ENCODE measurements at regions not wholly inside any gene's neighbourhood (a gene's known extent, or its start where the extent isn't known, plus 50 kb on each side); places are given as distances from the start of the nearest gene placed in this dataset.

DNA sequence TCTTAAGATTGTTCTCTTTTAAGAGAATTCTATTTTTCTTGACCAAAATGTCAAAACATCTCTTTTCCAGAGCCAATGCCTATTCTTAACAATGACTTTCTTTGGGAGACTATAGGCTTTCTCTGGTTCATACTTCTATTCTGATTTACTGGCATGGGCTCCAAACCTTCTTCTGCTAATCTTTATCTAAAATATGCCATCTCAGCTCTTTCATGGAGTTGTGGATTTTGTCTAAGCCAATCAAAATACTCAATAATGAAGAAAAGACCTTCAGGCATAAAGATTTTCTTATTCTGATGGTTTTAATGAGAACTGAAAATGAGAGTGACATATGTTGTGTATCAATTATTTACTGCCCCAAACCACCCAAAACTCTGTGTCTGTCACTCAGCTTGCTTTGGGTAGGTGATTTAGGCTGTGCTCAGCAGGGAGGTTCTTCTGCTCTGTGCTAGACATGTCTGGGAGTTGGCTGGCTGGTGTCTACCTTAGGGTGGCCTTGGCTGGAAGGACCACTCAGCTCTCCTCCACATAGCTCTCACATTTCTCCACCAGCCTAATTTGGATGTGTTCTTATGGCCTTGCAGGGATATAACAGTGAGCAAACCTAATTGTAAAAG, 270.8 kb downstream of the PRDM2 start:
- Histone ChIP-seq H3K27me3 (ENCODE audit: control insufficient read depth in 2 of 2, insufficient read depth in 2 of 2, low read length in 2 of 2) (no peaks in the 10 kb centered on the region), H3K4me3 (replicated peaks in 1 of 3; ENCODE audit: insufficient read depth in 1 of 3, low read depth in 1 of 3, low read length in 3 of 3) (no peak overlapping the region), H3K36me3 (ENCODE audit: control insufficient read depth in 2 of 2, extremely low read depth in 1 of 2, insufficient read depth in 2 of 2, low read length in 2 of 2) (no peaks in the 10 kb centered on the region), H3K4me2 (ENCODE audit: insufficient read depth, low read length) (no peak overlapping the region), H3K9ac (replicated peaks; ENCODE audit: extremely low read depth, insufficient read depth, low read length) (no peak overlapping the region), H4K20me1 (replicated peaks; ENCODE audit: control insufficient read depth, extremely low read depth, insufficient read depth, low read length) (no peaks in the 10 kb centered on the region), H3K27ac (ENCODE audit: insufficient read depth, low read depth, low read length) (no peak overlapping the region), H3K4me1 (ENCODE audit: control insufficient read depth, extremely low read depth, insufficient read depth, low read length) (no peaks in the 10 kb centered on the region), H2AFZ (ENCODE audit: low read depth, low read length) (no peak overlapping the region), H3K79me2 (ENCODE audit: control insufficient read depth, insufficient read depth, low read length) (no peaks in the 10 kb centered on the region), H3K9me1 (replicated peaks; ENCODE audit: control insufficient read depth, extremely low read depth, insufficient read depth, low read length) (no peaks in the 10 kb centered on the region), H3K9me3 (replicated peaks; ENCODE audit: control insufficient read depth, insufficient read depth, low read length) (no peaks in the 10 kb centered on the region)
- no peak for TF ChIP-seq EZH2 (IDR thresholded peaks at IDR 0.05; ENCODE audit: borderline replicate concordance, low read depth, low read length, severe bottlenecking)
- no peak for TF ChIP-seq GATA2 (IDR thresholded peaks at IDR 0.05; ENCODE audit: insufficient read depth, insufficient read length, low read depth, low read length)
- no peak for TF ChIP-seq JUN (IDR thresholded peaks at IDR 0.05; ENCODE audit: borderline replicate concordance, insufficient read depth, insufficient read length, low read depth)
- no peak for TF ChIP-seq POLR2AphosphoS5 (IDR thresholded peaks at IDR 0.05; ENCODE audit: insufficient read depth, low read depth, low read length)
- TF ChIP-seq FOS (IDR thresholded peaks at IDR 0.05; ENCODE audit: borderline replicate concordance, insufficient read depth, low read length), result no peak
- TF ChIP-seq POLR2A (IDR thresholded peaks at IDR 0.05; ENCODE audit: low read depth, low read length), result no peak
- TF ChIP-seq CTCF (IDR thresholded peaks at IDR 0.05; ENCODE audit: extremely low read depth in 1 of 2, insufficient read depth in 1 of 2, low read depth in 1 of 2, low read length in 2 of 2), result no peak
- no peak for TF ChIP-seq MAX (IDR thresholded peaks at IDR 0.05; ENCODE audit: insufficient read depth, insufficient read length)
- TF ChIP-seq MYC (IDR thresholded peaks at IDR 0.05; ENCODE audit: low read depth, low read length), result no peak
- DNase-seq (ENCODE audit: low read depth, low spot score) (no peak), FAIRE-seq (no peak)
- ChIA-PET CTCF (no interaction called here), POLR2A (no interaction called here)
- BruUV-seq (replicated peaks), result no TSS peak
- dilution Hi-C loops (cut with MboI; ENCODE audit: extremely low pct_ligation_motif_present, low sequenced_read_pairs) (no loop called here), intact Hi-C loops (cut with micrococcal nuclease) (no loop called here)
